NOMO-1 (cell line): ENCODE measurements at regions not wholly inside any gene's neighbourhood (a gene's known extent, or its start where the extent isn't known, plus 50 kb on each side); places are given as distances from the start of the nearest gene placed in this dataset.
"Not testable (repeated sequence)": the region's sequence is repeated elsewhere in the genome, so short reads cannot be mapped to it uniquely, and the experiment has no call there.

ENCODE experiments used
- DNase-seq, 2 experiments: peaks; one replicate each; lab custom pipeline; 2025; ENCODE audit not compliant: unreplicated experiment in 2 of 2; lab: John Stamatoyannopoulos, UW

- peak; percentile 91 to 99 for DNase-seq
Observed at GRCh38 chr7:81298951-81299666, 380.3 kb upstream of the SEMA3C start.

- peak; percentile 52 to 67 for DNase-seq
Observed at GRCh38 chr7:81297317-81297716, 378.5 kb upstream of the SEMA3C start.

- no peak for DNase-seq
Observed at GRCh38 chr7:81296726-81297125, 377.9 kb upstream of the SEMA3C start.

GRCh38 chr7:81294897-81295515, 376.2 kb upstream of the SEMA3C start:
- DNase-seq, result no peak

GRCh38 chr7:81293806-81294205, 375.0 kb upstream of the SEMA3C start:
- no peak for DNase-seq

GRCh38 chr7:81286754-81287153, 367.9 kb upstream of the SEMA3C start:
- not testable (repeated sequence) for DNase-seq

GRCh38 chr7:81285142-81285871, 366.5 kb upstream of the SEMA3C start:
- no peak for DNase-seq

- no peak for DNase-seq
Observed at GRCh38 chr7:81284576-81284975, 365.7 kb upstream of the SEMA3C start.

- DNase-seq, result no peak
Observed at GRCh38 chr7:81280531-81280930, 361.7 kb upstream of the SEMA3C start.

GRCh38 chr7:81277691-81278090, 358.8 kb upstream of the SEMA3C start:
- DNase-seq, result no peak

GRCh38 chr7:81273601-81274397, 354.9 kb upstream of the SEMA3C start:
- no peak for DNase-seq

- DNase-seq, result no peak
Observed at GRCh38 chr7:81272176-81272575, 353.3 kb upstream of the SEMA3C start.

GRCh38 chr7:81268551-81268950, 349.7 kb upstream of the SEMA3C start:
- no peak for DNase-seq

GRCh38 chr7:81267508-81267907, 348.7 kb upstream of the SEMA3C start:
- no peak for DNase-seq

- DNase-seq, result no peak
Observed at GRCh38 chr7:81264116-81264515, 345.3 kb upstream of the SEMA3C start.

GRCh38 chr7:81260152-81260551, 341.3 kb upstream of the SEMA3C start:
- no peak for DNase-seq

GRCh38 chr7:81256991-81257390, 338.1 kb upstream of the SEMA3C start:
- DNase-seq, result peak; percentile 66 to 81

- no peak for DNase-seq
Observed at GRCh38 chr7:81248420-81248819, 329.6 kb upstream of the SEMA3C start.

- not testable (repeated sequence) for DNase-seq
Observed at GRCh38 chr7:81247364-81247763, 328.5 kb upstream of the SEMA3C start.

- no peak for DNase-seq
Observed at GRCh38 chr7:81245353-81245752, 326.5 kb upstream of the SEMA3C start.

GRCh38 chr7:81244224-81244623, 325.4 kb upstream of the SEMA3C start:
- DNase-seq, result no peak
